GM12875 (cell line): ENCODE measurements at regions not wholly inside any gene's neighbourhood (a gene's known extent, or its start where the extent isn't known, plus 50 kb on each side); places are given as distances from the start of the nearest gene placed in this dataset.
"Not testable (repeated sequence)": the region's sequence is repeated elsewhere in the genome, so short reads cannot be mapped to it uniquely, and the experiment has no call there.

ENCODE experiments used
- H3K4me3 ChIP-seq: one replicate; pipeline ENCODE4 v1.5.1; 2011; ENCODE audit warnings: low read depth, low read length, control low read depth
- TF ChIP-seq, protein P1 (sequence below): IDR thresholded peaks from 2 replicates; pipeline ENCODE4 v1.5.1; 2011; ENCODE audit warnings: low read depth, mild to moderate bottlenecking, control low read depth, inconsistent platforms, low read length, moderate library complexity, borderline replicate concordance; ENCODE audit not compliant: insufficient read depth

- no peak overlapping the region for H3K4me3 ChIP-seq
- TF ChIP-seq, protein P1, sequence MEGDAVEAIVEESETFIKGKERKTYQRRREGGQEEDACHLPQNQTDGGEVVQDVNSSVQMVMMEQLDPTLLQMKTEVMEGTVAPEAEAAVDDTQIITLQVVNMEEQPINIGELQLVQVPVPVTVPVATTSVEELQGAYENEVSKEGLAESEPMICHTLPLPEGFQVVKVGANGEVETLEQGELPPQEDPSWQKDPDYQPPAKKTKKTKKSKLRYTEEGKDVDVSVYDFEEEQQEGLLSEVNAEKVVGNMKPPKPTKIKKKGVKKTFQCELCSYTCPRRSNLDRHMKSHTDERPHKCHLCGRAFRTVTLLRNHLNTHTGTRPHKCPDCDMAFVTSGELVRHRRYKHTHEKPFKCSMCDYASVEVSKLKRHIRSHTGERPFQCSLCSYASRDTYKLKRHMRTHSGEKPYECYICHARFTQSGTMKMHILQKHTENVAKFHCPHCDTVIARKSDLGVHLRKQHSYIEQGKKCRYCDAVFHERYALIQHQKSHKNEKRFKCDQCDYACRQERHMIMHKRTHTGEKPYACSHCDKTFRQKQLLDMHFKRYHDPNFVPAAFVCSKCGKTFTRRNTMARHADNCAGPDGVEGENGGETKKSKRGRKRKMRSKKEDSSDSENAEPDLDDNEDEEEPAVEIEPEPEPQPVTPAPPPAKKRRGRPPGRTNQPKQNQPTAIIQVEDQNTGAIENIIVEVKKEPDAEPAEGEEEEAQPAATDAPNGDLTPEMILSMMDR: no peak
These were observed 299.4 kb downstream of the OXSM start for GRCh38 chr3:26089249-26089648.

GRCh38 chr3:26090589-26090988 is 300.7 kb downstream of the OXSM start:
- TF ChIP-seq, protein P1: no peak
- H3K4me3 ChIP-seq: no peak overlapping the region

GRCh38 chr3:26091096-26091495 is 301.2 kb downstream of the OXSM start:
- H3K4me3 ChIP-seq: no peak overlapping the region
- TF ChIP-seq, protein P1: no peak

GRCh38 chr3:26091626-26092025 is 301.7 kb downstream of the OXSM start:
- no peak overlapping the region for H3K4me3 ChIP-seq
- TF ChIP-seq, protein P1: no peak

- H3K4me3 ChIP-seq: not testable (repeated sequence)
These were observed 307.2 kb downstream of the OXSM start for GRCh38 chr3:26097111-26097510.

- TF ChIP-seq, protein P1: no peak
- no peak overlapping the region for H3K4me3 ChIP-seq
These were observed 309.8 kb downstream of the OXSM start for GRCh38 chr3:26099692-26100091.

DNA sequence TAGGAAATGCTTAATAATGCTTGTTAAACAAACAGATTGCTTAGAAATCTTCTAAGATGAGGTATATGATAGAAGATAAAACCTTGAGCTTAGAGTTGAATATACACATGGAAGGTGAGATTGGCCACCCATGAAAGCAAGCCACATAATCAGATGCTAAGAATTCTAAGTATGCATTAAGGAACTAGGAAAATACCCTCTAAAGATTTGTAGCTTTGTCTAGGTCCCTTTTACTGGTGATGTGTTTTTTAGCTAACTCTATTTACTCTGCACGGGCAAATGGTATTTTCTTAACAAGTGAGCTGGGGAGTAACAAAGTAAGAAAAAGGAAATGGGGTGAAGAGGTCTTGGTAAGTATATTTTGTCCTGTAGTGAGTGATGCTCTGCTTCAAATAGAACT is 310.3 kb downstream of the OXSM start:
- TF ChIP-seq, protein P1: no peak
- no peak overlapping the region for H3K4me3 ChIP-seq

GRCh38 chr3:26102376-26102775 is 312.5 kb downstream of the OXSM start:
- no peak overlapping the region for H3K4me3 ChIP-seq
- TF ChIP-seq, protein P1: no peak
